NCI-H2227 treated with DMSO at 0.1 percent for 48 hours (cell line): ENCODE measurements at regions not wholly inside any gene's neighbourhood (a gene's known extent, or its start where the extent isn't known, plus 50 kb on each side); places are given as distances from the start of the nearest gene placed in this dataset.
A peak's percentile ranks its signal among the peaks of the same experiment; 100 is the strongest.

ENCODE experiments used
- DNase-seq: peaks from one replicate; lab custom pipeline; 2025; lab: John Stamatoyannopoulos, UW

- no peak for DNase-seq
Observed at GRCh38 chr5:61652916-61653315, 320.9 kb downstream of the ZSWIM6 start.

GRCh38 chr5:61653807-61654580, 321.9 kb downstream of the ZSWIM6 start:
- no peak for DNase-seq

GRCh38 chr5:61654876-61655275, 322.8 kb downstream of the ZSWIM6 start:
- no peak for DNase-seq

- no peak for DNase-seq
Observed at GRCh38 chr5:61657010-61657409, 325.0 kb downstream of the ZSWIM6 start.

GRCh38 chr5:61657686-61658085, 325.6 kb downstream of the ZSWIM6 start:
- no peak for DNase-seq

GRCh38 chr5:61658592-61659008, 326.5 kb downstream of the ZSWIM6 start:
- peak; percentile 2 for DNase-seq

- DNase-seq = no peak
Observed at GRCh38 chr5:61659221-61659696, 327.2 kb downstream of the ZSWIM6 start.

GRCh38 chr5:61662670-61663069, 330.6 kb downstream of the ZSWIM6 start:
- no peak for DNase-seq

GRCh38 chr5:61666064-61666621, 334.1 kb downstream of the ZSWIM6 start:
- DNase-seq = no peak

GRCh38 chr5:61667525-61668218, 335.6 kb downstream of the ZSWIM6 start:
- no peak for DNase-seq

GRCh38 chr5:61669531-61669930, 337.5 kb downstream of the ZSWIM6 start:
- no peak for DNase-seq

- no peak for DNase-seq
Observed at GRCh38 chr5:61670941-61671340, 338.9 kb downstream of the ZSWIM6 start.

- DNase-seq = peak; percentile 20
Observed at GRCh38 chr5:61673007-61673735, 341.1 kb downstream of the ZSWIM6 start.

- no peak for DNase-seq
Observed at GRCh38 chr5:61674378-61674777, 342.3 kb downstream of the ZSWIM6 start.

GRCh38 chr5:61675015-61675692, 343.1 kb downstream of the ZSWIM6 start:
- no peak for DNase-seq

GRCh38 chr5:61677220-61677619, 345.2 kb downstream of the ZSWIM6 start:
- no peak for DNase-seq

GRCh38 chr5:61678966-61679365, 346.9 kb downstream of the ZSWIM6 start:
- DNase-seq = no peak

- DNase-seq = no peak
Observed at GRCh38 chr5:61679562-61679961, 347.5 kb downstream of the ZSWIM6 start.

GRCh38 chr5:61680247-61680646, 348.2 kb downstream of the ZSWIM6 start:
- DNase-seq = no peak

- DNase-seq = no peak
Observed at GRCh38 chr5:61683148-61683547, 351.1 kb downstream of the ZSWIM6 start.

GRCh38 chr5:61683926-61684325, 351.9 kb downstream of the ZSWIM6 start:
- no peak for DNase-seq
